ENCODE measurements at regions not wholly inside any gene's neighbourhood (a gene's known extent, or its start where the extent isn't known, plus 50 kb on each side); places are given as distances from the start of the nearest gene placed in this dataset.

- TF ChIP-seq EZH2 (IDR thresholded peaks at IDR 0.05; ENCODE audit: borderline replicate concordance, low read length) (no peak), CTCF (IDR thresholded peaks at IDR 0.05; ENCODE audit: low read length) (no peak)
These were observed 229.2 kb downstream of the TUBA3C start for GRCh38 chr13:18952225-18953016.
